NCI-H82 treated with DMSO at 0.1 percent for 48 hours (cell line): ENCODE measurements at regions not wholly inside any gene's neighbourhood (a gene's known extent, or its start where the extent isn't known, plus 50 kb on each side); places are given as distances from the start of the nearest gene placed in this dataset.
A peak's percentile ranks its signal among the peaks of the same experiment; 100 is the strongest.
"Not testable (repeated sequence)": the region's sequence is repeated elsewhere in the genome, so short reads cannot be mapped to it uniquely, and the experiment has no call there.

ENCODE experiments used
- DNase-seq: peaks from one replicate; lab custom pipeline; 2025; ENCODE audit not compliant: unreplicated experiment; lab: John Stamatoyannopoulos, UW

- no peak for DNase-seq
These were observed 672.6 kb upstream of the NEGR1 start for GRCh38 chr1:72954943-72955342.

DNA sequence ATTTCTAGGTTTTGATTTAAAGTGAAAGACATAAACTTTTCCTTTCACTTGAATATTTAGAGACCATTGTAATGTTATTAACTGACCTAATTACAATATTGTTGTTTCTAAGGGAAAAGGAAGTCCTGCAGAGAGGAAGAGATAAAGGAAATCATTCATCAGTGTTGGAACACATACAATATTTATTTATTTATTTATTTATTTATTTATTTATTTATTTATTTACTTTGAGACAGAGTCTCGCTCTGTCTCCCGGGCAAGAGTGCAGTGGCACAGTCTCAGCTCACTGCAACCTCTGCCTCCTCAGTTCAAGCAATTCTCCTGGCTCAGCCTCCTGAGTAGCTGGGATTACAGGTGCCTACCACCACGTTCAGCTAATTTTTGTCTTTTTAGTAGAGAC, 668.6 kb upstream of the NEGR1 start:
- not testable (repeated sequence) for DNase-seq

DNA sequence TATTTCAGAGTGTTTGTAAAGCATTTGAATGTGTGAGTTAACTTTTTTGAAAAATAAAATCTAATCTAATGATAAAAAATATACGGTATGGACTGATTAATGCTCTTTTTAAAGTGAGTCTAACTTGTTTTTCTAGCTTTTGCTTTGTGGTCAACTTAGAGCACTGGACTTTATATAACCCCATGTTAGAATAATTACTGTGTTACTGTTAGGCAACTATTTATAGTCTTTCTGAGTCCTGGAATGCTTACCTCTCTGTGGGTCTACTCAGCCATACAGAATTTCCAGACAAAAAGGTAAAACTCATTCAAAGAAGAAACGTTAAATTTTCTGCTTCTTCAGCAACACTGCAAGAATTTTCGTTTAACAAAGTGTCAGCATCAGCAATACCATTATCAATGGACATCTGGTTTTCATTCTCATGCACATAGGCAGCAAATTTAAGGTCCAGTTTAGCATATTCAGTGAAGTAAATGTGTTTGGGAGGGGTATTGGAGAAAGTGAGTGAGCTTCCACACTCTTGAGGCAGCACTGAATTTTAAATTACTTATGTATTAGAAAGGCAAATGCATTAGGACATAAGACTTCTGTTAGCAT, 664.7 kb upstream of the NEGR1 start:
- DNase-seq, result no peak

DNA sequence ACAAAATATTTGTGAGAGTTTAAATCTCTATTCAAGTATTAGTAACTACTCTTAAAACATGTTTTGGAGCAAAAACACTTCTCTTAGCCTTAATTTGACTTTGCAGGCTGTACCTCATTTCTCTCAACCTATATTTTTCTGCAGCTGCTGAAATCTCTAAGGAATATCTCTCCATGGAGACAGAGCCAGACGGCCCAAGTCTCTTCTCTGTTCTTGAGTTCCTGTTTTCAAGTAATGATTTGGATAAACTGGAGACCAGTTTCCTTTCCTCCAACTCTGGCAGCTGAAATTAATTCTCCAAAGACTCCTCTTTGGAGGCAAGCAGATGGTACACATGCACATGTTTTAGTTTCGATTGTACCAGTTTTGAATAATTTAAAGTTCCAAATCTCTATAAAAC, 659.7 kb upstream of the NEGR1 start:
- no peak for DNase-seq

- no peak for DNase-seq
These were observed 656.1 kb upstream of the NEGR1 start for GRCh38 chr1:72938408-72938807.

DNA sequence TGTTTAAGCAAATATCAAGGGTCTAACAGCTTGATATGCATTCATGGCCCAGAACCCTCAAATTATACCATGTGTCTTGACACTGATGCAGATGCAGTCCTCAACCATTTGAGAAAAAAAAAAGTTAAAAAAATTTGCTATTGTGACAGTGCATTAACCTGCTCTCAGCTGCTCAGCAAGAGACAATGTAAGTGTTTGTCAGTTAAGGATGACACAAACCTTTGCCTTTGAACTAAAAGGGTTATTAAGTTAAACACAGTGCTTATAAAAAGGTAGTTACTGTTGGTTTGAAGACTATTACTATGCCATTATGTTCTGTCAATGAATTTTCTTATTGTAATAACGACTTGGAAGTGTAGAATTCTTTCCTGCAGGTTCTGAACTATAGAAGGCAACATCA, 655.6 kb upstream of the NEGR1 start:
- DNase-seq, result no peak

- no peak for DNase-seq
These were observed 654.6 kb upstream of the NEGR1 start for GRCh38 chr1:72936942-72937341.

- no peak for DNase-seq
These were observed 653.9 kb upstream of the NEGR1 start for GRCh38 chr1:72936151-72936740.

DNA sequence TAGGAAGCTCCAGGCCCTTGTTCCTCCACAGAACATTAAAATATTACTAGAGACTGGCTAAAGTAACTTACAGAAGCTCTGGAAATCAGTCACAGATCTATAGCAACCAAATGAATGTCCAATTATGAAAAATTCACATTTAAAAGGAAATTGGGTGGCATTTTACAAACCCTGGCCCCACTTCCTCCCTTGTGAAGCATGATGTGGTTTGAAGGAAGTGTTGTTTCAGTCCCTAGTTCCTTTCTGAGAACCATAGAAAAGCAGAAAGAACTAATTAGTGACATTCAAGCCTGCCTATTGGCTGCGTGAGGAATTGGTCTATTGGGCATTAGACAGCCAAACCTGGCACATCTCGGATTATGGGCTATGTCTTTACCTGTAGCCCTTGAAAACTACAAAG, 649.7 kb upstream of the NEGR1 start:
- DNase-seq, result no peak

GRCh38 chr1:72930528-72930927, 648.2 kb upstream of the NEGR1 start:
- DNase-seq, result no peak

DNA sequence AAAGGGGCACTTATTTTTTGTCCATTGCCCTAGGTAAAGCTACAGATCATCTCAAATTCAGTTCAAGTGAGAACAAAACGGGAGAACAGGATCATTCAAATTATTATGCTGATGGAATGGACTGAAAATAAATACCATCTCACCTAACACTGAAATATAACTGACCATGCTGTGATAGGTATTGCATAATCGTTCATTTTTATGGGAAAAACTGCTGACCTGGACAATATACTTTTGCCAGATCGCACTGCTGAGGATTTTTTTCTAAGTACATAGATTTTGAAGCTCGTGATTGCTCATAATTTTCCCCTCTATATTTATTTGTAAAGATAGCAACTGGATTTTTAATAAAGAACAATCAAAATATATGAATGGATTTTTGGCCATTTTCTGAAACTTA, 636.6 kb upstream of the NEGR1 start:
- DNase-seq, result no peak

DNA sequence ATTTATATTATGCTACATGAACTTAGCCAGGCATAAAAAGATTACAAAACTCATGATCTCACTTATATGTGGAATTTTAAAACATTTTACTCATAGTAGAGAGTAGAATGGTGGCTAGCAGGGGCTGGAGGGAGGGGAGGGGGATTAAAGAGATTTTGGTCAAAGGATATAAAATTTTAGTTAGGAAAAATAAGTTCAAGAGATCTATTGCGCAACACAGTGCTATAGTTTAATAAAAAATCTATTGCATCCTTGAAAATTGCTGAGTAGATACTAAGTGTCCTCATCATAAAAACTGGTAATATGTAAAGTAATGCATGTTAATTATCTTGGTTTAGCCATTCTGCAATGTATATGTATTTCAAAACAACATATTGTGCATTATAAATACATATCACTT, 635.6 kb upstream of the NEGR1 start:
- DNase-seq, result no peak

DNA sequence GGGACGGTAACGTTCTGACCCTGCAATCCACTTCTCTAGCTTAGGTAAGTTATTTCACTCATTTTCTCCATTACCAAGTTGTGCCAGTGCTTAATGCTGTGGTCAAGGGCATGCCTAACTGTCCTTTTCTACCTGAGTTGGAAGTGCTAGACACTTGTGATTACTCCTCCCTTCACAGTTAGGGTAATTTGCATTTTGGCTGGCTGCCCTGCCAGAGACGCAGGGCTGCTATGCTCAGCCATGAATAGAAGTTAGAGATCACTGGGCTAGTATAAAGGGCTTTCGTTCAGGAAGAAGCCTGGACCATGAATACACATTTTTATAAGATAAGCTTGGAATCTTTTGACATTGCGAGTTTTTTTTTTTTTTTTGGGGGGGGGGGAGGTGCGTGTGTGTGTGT, 633.2 kb upstream of the NEGR1 start:
- no peak for DNase-seq

- no peak for DNase-seq
These were observed 629.3 kb upstream of the NEGR1 start for GRCh38 chr1:72911656-72912055.

DNA sequence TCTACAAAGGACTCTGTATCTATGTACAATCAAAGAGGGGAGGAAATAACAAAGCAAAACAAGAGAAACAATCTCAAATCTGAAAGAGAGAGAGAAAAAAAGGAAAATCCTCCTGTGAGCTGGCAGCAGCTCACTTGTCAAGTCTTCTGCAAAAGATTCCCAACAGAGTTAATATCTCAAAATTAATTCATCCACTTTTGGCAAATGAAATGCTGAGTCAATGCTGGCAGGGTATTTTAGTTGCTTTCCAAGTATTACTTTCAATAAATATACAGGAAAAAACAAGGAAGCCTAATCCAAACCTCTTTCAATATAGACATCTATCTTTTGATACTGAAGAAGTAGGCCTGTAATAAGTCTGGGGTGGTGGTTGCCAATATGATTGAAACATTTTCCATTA, 613.9 kb upstream of the NEGR1 start:
- DNase-seq, result no peak

GRCh38 chr1:72892461-72892860, 610.1 kb upstream of the NEGR1 start:
- no peak for DNase-seq

DNA sequence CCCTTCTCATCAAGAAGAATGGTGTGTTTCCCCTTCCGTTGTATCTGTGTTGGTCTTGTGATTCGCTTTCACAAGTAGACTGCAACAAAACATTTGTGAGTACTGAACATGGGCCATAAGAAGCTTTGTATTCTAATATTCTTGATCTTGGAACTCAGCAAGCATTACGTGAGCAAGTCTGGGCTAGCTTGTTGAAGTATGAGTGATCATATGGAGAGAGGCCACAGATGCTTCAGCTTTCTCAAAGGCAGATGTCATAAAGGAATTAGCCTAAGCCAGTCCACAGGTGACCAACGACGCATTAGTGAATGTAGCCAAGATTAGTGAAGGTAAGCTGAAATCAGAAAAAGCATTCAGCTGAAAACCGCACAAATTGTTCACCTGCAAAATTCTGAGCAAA, 609.6 kb upstream of the NEGR1 start:
- DNase-seq, result peak; percentile 12

DNA sequence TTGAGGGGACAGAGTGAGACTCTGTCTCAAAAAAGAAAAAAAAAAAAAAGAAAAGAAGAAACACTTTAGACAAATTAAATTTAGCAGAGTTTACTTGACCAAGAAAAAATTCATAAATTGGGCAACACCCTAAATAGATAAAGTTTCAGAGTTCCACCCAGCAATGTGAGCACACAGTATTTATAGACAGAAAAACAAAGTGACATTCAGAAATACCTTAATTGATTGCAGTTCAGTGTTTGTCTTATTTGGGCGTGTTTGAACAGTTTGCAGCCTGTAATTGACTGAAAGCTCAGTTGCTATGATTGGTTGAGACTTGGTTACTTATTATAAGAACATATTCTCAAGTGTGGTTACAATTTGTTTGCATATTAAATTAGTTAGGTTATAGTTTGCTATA, 603.5 kb upstream of the NEGR1 start:
- no peak for DNase-seq

- no peak for DNase-seq
These were observed 602.7 kb upstream of the NEGR1 start for GRCh38 chr1:72885017-72885416.

- DNase-seq, result no peak
These were observed 587.5 kb upstream of the NEGR1 start for GRCh38 chr1:72869873-72870272.

DNA sequence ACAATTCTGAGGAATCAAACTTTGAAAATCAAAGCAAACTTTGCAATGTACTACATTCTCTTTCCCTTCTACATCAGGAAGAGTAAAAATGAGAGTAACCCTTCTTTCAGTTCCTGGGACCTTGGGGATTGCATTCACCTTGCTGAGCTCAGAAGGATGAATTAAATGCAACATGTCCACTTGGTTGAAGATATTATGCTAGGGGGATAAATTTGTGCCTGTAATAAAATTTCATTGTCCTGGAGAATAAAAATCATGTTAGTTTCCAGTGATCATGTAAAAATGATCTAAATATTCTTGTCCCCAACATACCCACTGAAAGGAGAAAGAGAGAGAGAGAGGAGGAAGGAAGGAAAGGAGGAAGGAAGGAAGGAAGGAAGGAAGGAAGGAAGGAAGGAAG, 587.1 kb upstream of the NEGR1 start:
- no peak for DNase-seq

- peak; percentile 52 for DNase-seq
These were observed 569.3 kb upstream of the NEGR1 start for GRCh38 chr1:72851597-72851996.

GRCh38 chr1:72848997-72849396, 566.7 kb upstream of the NEGR1 start:
- no peak for DNase-seq
